NOMO-1 treated with dmso at 0.1 percent for 144 hours (cell line): ENCODE measurements at regions not wholly inside any gene's neighbourhood (a gene's known extent, or its start where the extent isn't known, plus 50 kb on each side); places are given as distances from the start of the nearest gene placed in this dataset.
"Not testable (repeated sequence)": the region's sequence is repeated elsewhere in the genome, so short reads cannot be mapped to it uniquely, and the experiment has no call there.

Experiments
- DNase-seq: peaks from one replicate; lab custom pipeline; 2025; ENCODE audit not compliant: unreplicated experiment; lab: John Stamatoyannopoulos, UW

DNA sequence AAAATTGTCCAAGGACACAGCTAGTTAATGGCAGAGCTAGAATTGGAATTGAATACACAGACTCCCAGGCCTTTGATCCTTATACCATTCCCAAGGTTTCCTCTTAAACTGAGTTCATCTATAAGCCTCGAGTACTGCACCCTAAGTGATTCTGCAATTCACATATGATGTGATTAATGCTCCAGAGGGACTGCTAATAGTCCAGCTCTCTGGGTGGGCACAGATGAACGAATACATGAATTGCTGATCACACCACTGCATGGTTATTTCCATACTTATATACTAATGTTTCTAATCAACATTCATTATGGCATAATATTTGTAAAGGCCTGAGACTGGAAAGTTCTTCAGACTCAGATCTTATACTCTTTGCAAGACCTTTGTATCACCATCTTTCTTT, 101.8 kb downstream of the NUFIP1 start:
- DNase-seq = no peak

DNA sequence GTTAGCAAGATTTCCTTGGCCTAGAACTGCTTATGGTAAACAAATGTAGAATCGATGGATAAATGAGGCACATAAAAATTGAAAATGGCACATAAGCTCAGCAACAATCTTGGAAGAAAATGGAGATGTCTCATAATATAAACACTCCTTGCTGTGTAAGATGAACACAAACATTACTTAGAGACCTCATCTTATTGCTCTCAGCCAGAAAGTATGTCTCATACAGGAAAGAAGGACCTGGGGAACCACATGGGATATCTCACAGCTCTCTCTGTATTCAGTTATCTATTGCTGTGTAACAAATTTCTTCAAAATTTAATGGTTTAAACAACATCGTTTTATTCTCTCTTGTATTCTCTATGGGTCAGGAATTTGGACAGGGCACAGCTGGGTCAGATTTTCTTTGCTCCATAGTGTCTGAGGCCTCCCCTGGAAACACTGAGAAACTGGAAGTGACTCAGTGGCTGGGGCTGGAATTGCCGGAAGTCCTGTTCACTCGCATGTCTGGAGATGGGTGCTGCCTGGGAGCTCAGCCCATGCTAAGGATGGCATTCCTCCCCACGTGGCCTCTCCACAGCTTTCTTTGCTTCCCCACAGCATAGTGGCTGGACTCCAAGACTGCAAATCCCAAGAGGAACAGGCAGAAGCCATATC, 105.1 kb downstream of the NUFIP1 start:
- no peak for DNase-seq

DNA sequence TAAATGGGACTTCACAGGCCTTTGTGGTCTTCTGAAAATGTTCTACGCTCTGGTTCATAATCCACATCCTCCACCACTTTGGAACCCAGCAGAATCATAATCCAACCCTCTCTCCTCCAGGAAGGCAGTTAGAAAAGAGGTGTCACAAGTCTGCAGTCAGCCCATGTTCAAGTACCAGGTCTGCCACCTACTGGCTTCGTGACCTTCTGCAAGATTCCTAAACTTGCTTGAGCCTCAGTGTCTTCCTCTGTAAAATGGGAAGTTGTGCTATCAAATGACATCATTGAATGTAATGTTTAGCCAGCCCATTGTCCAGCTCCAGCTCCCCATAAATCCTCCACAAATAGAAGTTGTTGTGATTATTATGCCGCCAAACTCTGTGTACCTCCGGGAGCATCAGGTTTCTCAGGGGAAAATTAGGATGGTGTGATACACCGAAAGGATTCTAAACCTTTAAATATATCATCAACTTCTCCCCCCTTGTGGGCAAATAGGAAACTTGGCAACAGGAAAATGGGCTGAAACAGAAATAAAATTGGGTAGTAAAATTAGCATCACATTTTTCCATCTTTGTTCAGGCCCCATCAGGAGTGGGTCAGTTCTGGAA, 109.7 kb downstream of the NUFIP1 start:
- peak; percentile 17 for DNase-seq

DNA sequence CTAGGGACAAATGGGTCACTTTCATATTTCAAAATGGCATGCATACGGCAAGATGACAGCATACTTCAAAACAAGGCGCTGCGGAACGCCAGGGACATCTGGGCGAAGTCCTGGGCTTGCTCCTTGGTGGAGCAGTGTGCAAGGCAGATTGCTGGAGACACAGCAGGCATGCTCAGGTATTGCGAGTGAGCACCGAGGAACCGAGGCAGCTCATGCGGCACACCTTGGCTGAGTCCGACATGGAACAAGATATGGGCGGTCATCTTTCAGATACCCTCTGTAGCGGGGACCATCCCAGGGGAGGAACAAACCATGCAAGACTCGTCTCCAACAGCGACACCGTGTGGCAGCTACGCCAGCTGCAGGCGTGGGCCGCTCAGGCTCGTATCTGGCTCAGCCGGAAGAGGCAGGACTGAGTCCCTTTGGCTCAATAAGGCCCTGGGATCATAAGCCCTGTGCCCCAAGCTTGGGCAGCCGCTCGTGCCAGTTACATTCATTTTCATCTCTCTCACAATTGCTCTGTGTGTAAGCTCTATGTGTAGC, 112.4 kb downstream of the NUFIP1 start:
- DNase-seq = no peak

DNA sequence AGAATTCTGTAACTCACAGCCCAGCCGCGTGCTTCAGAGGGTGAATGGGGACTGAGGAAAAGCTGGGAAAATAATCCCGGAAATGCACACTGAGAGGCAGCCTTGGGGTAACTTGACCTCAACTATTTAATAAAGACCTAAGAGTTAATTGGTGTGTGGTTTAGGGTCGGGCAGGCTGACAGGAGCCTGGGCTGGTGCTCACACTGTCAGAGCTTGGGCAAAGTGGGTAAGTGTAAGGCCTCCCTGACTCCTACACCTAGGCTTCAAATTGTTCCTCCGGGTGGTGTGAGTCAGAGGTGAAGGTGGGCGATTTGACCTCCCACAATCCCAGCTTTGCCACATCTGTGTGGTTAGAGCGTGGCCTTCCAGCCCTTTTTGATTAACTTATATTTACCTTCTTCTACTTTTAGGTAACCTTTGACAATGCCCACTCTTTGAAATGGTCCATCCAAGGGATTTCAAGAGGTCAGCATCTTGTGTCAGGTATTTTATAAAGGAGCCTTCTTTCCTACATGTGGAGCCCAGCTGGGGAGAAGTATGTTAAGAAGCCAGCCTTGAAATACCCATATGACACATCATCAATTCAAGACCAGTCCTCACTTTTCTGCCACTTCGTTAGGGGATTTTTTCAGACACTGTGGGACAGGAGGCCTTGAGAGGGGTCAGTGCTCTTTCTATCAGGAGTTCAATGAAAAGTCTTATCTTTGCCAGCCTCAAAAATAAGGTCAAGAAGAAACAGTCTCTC, 114.2 kb downstream of the NUFIP1 start:
- no peak for DNase-seq

DNA sequence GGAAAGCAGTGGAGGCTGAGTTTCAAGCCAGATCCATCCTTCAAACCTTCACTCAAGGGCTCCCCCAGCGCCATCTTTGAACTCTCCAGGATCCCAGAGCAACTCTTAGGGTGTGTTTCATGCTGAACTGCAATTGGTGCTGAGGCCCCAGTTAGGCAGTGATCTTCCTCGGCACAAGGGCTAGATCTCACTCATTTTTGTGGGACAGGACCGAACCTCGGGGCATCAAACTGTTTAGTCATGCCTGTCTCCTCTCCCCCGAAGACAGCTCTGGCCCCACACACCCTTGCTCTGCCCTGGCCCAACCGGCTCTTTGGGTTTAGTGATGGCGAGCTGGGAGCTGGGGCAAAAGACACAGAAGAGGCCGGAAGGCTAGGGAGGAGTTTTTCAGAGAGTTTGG, 115.1 kb downstream of the NUFIP1 start:
- no peak for DNase-seq

DNA sequence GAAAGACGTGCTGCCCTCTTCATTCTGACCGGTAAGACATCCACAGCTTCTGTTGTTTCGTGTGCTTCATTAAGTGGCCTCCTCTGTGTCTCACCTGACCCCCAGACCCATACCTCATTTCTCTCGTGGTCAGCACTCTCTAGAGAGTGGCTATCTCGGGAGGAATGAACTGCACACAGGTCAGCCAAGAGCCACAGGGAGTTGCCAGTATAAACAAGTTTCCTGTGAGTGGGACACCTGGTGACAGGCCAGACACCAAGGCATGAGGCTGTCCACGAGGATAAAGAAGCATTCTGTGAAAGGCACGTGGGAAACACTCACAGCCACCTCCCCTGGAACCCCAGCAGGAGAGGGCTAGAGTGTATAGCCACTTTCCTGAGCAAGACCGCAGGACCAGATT, 115.8 kb downstream of the NUFIP1 start:
- DNase-seq = no peak

DNA sequence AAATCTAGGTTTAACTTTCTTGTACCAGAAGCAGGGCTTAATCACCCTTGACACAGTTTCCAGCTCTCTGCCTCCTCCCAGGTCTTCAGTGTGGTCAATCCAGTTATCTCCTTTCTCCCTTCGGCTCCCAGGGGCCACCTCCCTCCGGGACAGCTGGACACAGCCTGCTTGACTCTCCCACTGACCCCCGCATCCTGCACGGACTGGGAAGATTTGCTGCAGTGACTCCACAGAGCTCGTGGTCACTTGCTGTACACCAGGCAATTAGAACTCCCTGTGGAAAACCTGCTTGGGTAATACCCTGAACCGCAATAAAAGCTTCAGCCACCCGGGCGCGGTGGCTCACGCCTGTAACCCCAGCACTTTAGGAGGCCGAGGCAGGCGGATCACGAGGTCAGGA, 116.5 kb downstream of the NUFIP1 start:
- no peak for DNase-seq

DNA sequence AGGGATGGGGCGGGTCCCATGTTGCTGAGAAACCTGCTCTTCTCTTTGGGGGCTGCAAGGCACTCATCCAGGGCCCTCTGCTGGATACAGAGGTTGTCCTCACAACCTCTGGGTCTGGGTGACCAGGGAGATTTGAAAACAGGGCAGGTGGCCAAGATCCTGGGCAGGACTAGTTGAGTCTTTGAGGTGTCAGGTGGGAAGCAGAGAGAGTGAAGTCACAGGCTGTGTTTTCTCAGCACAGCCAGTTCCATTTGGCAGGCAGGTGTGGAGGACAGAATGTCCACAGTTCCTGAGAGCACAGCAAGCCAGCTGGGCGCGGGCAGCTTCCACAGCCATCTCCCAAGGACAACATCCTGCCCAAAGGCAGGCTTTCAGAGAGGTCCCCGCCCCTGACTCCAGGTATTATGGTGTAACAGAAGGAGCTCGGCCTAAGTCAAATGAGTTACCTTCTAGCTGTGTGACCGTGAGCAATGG, 118.8 kb downstream of the NUFIP1 start:
- no peak for DNase-seq

DNA sequence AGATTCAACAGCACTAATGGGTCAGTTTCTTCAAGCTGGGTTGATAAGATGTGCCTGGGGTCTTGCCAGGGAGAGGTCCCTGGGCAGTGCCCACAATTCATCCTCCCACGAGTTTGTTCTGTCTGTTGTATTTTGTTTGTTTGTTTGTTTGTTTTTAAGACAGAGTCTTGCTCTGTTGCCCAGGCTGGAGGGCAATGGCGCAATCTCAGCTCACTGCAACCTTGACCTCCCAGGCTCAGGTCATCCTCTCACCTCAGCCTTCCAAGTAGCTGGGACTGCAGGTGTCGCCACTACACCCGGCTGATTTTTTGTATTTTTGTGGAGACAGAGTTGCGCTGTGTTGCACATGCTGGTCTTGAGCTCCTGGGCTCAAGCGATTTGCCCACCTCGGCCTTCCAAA, 120.1 kb downstream of the NUFIP1 start:
- no peak for DNase-seq

DNA sequence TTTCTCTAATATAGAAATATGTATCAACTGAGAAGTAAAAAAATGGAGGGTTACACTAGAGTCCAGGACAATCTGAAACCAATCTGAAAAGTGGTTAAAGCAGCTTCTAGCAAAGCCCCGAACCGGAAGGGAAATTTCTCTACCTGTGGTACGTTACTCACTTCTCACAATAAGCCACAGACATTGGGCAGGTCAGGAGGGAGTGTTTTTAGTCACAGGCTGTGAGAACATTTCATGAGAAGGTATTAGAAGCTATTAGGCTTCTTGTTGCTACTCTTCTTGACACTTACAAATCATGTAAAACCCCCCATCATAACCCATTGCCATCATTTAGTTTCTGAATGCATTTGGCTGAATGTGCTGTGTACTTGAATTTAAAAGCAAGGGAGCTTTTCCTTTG, 120.9 kb downstream of the NUFIP1 start:
- no peak for DNase-seq

DNA sequence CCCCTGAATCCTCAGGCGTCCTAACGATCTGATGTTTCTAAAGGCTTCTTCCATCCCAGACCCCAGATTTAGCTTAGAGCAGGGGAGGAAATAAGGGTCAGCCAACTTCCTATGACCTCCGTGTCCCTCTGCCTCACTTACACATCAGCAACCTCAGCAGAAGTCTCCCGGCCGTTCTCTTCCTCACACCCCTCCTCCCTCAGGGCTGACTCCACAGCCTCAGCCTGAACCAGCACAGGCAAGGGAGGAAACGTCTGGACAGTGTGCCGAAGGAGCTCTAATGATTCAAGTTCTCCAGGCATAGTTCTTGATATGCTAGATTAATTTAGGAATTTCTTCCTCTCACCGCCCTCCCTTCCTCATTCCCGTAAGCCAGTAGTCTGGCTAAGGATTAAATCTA, 121.4 kb downstream of the NUFIP1 start:
- DNase-seq = no peak

DNA sequence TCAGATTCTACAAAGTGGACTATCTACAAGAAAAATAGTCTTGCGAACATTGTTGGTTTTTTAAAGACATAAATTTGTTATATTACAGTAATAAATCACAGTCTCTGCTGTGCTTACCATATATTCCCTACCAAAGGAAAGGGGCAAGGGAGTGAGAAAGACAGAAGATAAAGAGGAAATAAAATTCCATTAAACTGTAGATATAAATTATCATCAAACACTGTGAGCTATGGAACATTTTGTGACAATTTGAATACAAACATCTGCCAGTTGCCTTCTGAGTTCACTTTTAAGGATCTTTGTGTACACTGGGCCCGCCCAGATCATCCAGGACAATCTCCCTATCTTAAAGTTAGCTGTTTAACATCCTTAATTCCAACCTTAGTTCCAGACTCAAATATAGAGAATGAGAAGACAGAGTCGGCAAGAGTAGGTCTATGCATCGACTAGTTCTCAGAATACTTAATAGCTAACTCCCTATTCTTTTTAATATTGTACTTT, 122.8 kb downstream of the NUFIP1 start:
- DNase-seq = no peak

DNA sequence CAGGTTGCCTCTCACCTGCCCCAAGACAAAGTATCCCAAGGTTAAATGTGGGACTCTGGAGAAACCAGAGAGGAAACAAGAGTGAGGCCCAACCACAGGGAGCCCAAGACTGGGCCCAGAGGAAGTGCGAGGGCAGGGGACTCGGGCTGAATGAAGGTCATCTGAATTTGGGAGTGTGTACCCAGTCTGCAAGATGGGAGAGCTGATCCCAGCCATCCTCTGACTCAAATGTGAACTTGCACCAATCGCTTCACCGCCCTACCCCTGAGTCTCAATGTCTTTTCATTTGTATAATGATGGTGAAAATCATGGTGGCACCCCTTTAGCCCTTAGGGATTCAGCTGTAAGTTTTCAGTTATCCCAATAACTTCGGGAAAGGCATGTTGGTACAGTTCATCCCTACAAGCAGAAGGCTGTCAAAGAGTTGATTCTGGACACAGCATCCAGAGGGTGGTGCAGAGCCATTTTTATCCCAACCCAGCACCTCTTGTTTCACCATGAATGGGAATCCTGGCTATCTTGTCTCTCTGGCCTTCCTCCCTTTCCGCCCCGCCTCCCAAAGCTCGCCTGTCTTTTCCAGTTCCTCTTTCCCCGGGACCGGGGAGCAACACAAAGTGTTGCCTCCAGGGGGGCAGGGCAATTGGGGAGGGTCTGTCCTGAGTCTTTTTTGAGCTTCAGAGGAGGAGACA, 123.4 kb downstream of the NUFIP1 start:
- no peak for DNase-seq

DNA sequence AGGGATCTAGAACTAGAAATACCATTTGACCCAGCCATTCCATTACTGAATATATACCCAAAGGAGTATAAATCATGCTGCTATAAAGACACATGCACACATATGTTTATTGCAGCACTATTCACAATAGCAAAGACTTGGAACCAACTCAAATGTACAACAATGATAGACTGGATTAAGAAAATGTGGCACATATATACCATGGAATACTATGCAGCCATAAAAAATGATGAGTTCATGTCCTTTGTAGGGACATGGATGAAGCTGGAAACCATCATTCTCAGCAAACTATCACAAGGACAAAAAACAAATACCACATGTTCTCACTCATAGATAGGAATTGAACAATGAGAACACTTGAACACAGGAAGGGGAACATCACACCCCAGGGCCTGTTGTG, 125.6 kb downstream of the NUFIP1 start:
- not testable (repeated sequence) for DNase-seq

DNA sequence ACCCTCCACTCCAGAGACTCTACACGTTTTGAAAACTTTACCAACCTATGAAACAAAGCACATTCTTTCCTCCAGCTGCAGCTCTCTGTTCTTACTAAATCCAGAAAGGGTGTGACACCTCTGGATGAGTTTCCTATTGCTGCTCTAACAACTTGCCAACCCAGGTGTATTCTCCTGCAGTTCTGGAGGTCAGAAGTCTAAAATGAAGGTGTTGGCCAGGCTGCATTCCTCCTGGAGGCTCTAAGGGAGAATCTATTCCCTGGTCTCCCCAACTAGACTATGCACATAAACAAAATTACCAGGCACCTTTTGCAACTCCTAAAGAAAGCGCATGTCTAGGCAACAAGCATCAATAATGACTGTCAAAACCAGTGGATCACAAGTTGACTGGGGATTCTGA, 128.8 kb downstream of the NUFIP1 start:
- DNase-seq = no peak

DNA sequence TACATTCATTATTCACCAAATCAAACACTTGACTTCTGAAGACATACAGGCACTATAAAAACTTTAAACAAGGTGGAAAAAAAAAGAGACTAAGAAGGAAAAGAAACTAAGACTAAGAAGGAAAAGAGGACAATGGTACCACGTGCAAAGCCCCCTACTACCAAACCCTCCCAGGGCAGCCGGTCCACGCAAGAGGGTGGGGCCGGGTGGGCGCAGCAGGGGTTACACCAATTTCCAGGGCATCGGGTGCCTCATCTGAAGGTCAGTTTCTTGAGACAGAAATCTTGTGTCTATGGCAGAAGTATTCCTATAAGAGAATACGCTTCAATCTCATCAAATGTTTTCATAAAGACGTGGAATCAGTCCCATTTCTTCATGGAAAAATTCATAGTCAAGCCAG, 131.5 kb downstream of the NUFIP1 start:
- no peak for DNase-seq

DNA sequence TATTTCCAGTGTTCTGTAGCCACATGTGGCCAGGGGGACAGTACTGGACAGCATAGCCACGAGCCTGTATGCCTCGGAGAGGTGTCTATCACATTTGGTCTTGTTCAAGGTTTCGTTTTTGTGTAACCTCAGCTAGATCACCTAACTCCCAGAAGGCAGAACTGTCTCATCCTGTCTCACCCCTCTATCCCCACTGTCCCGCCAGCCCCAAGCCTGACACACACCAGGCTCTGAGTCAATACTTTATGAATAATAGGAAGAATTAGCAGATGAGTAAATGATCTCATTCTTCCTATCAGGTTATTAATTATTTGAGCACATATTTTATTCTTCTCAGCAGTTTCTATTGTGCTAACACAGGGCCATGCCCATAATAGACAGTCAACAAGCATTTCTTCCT, 132.2 kb downstream of the NUFIP1 start:
- DNase-seq = no peak

DNA sequence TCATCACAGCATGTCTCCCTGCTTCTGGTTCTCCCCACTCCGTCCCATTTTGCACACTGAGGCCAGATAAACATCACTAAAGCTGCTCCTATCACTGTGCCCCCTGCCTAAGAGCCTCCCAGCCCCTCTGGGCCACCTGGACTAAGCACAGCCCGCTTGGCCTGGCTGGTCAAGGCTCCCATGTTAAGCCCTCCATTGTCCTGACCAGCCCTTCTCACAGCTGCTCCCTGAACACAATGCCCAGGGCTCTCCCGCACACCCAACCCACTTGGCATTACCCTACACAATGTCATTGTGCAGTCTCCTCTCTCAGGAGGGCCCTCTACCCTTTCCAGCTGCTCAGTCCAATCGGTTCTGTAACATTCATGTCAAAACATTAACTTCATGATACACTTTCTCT, 133.4 kb downstream of the NUFIP1 start:
- DNase-seq = no peak

DNA sequence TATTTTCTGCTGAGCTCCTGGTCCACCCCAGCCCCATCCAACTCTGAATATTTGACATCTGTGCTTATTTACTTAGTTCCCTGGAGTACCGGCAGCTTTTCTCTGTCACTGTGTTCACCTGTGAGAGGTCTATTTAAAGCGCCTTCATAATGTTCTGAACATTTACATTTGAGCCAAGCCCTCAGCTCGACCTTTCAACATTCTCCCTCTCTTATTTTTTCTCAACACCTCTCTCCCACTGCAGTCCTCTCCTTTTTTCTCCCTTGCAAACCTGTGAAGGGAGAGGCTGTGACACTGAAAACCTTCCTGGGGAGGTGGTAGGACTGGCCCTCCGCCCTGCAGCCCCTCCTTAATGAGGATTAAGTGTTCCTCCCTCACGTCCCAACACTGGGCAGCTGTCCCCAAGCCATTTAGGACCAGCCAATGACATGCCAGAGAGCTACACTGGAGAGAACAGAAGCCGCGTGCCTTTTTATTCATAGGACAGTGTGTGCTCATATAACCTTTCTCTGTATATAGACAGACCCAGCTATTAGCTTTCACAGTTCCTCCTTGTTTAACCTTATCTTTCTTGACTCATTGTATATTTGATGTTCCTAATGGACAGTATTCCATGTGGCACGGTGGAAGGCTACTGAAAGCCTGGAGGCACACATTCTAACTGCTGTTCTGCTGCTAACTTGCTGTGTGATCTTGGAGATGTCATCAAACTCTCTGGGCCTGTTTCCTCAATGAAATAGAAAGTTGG, 134.8 kb downstream of the NUFIP1 start:
- no peak for DNase-seq

DNA sequence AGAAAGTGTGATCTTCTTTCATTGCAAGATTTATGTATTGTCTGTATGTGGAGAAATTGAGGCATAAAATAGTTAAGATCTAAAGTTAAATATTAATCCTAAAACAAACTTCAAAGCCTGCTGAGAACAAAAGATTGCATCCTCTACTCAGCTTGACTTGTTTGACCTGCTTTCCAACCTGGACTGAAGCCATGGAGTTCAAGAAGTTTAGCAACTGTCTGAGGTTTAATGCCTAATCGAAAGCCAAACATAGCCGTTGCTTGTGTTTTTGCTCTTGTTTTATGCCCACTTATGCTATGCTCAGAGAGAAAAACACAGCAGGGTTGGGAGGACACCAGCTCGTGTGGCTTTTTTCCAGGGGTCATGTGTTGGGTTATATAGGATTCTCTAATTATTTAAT, 135.6 kb downstream of the NUFIP1 start:
- no peak for DNase-seq
